H1 (cell line): ENCODE measurements at regions not wholly inside any gene's neighbourhood (a gene's known extent, or its start where the extent isn't known, plus 50 kb on each side); places are given as distances from the start of the nearest gene placed in this dataset.

Experiments used
- CTCF ChIA-PET: fragments of 300-600 bp; sonication (Branson Sonifier 250); formaldehyde crosslinking; loops from one replicate; lab custom pipeline; 2021; ENCODE audit not compliant: partially characterized antibody; lab: Charles Lee
- POLR2A ChIA-PET: fragments of 300-600 bp; sonication (Branson Sonifier 250); formaldehyde crosslinking; loops from one replicate; lab custom pipeline; 2021; ENCODE audit warnings: inconsistent platforms; ENCODE audit not compliant: partially characterized antibody; lab: Charles Lee
- DNase-seq, 2 experiments: peaks; one replicate each; pipeline versions ENCODE4 v3.0.0 to v3.0.0-alpha.2; 2010 to 2022; ENCODE audit warnings: low spot score in 2 of 2, low read depth in 1 of 2, mixed read lengths in 1 of 2
- FAIRE-seq: peaks from 2 replicates; lab custom pipeline; 2011; peaks lifted over from hg19 to GRCh38; lab: Jason Lieb, UNC
- H2AFZ ChIP-seq: 2 replicates; pipeline ENCODE4 v1.8.1; 2012; ENCODE audit warnings: low read length, inconsistent platforms
- H2AK5ac ChIP-seq: 2 replicates; pipeline ENCODE4 v1.6.1; 2013; ENCODE audit warnings: low read depth, low read length
- H2BK120ac ChIP-seq: replicated peaks from 2 replicates; pipeline ENCODE3; 2013; ENCODE audit warnings: low read depth, low read length, inconsistent platforms
- H2BK12ac ChIP-seq: 2 replicates; pipeline ENCODE4 v1.6.1; 2013; ENCODE audit warnings: low read depth, low read length
- H2BK15ac ChIP-seq: 2 replicates; pipeline ENCODE4 v1.6.1; 2013; ENCODE audit warnings: low read length
- H2BK20ac ChIP-seq: 2 replicates; pipeline ENCODE4 v1.6.1; 2013; ENCODE audit warnings: low read length
- H2BK5ac ChIP-seq: 2 replicates; pipeline ENCODE4 v1.6.1; 2013; ENCODE audit warnings: low read depth, low read length
- H3K14ac ChIP-seq: 2 replicates; pipeline ENCODE4 v1.6.1; 2013; ENCODE audit warnings: inconsistent platforms; ENCODE audit not compliant: insufficient read length
- H3K18ac ChIP-seq: 2 replicates; pipeline ENCODE4 v1.6.1; 2013; ENCODE audit warnings: low read length; ENCODE audit errors: extremely low read depth
- H3K23ac ChIP-seq: 2 replicates; pipeline ENCODE4 v1.6.1; 2013; ENCODE audit warnings: inconsistent platforms; ENCODE audit not compliant: insufficient read length
- H3K23me2 ChIP-seq: 2 replicates; pipeline ENCODE4 v1.6.1; 2013; ENCODE audit warnings: low read depth, low read length
- H3K27ac ChIP-seq: 2 replicates; pipeline ENCODE4 v1.6.1; 2011; ENCODE audit warnings: low read depth, low read length, inconsistent platforms
- H3K27me3 ChIP-seq, 4 experiments: replicated peaks in 1 of 4; 1 replicate in 1 of 4; 2 replicates in 3 of 4; pipeline versions ENCODE4 v1.6.1 to v1.8.1; 2011 to 2013; ENCODE audit warnings: low read length in 3 of 4, mild to moderate bottlenecking in 3 of 4, inconsistent platforms in 2 of 4, mixed read lengths in 2 of 4, moderate library complexity in 1 of 4; ENCODE audit not compliant: control insufficient read depth in 3 of 4, insufficient read depth in 3 of 4; ENCODE audit errors: extremely low read depth in 1 of 4
- H3K36me3 ChIP-seq, 4 experiments: 2 replicates each; pipeline versions ENCODE4 v1.6.1 to v1.8.1; 2011 to 2013; ENCODE audit warnings: mild to moderate bottlenecking in 4 of 4, low read length in 3 of 4, moderate library complexity in 2 of 4, control low read depth in 1 of 4, inconsistent platforms in 1 of 4; ENCODE audit not compliant: insufficient read depth in 4 of 4, control insufficient read depth in 2 of 4
- H3K4ac ChIP-seq: replicated peaks from 2 replicates; pipeline ENCODE3; 2013; ENCODE audit warnings: low read length, low read depth, mixed read lengths, inconsistent platforms; ENCODE audit not compliant: insufficient read length
- H3K4me1 ChIP-seq, 4 experiments: replicated peaks in 1 of 4; 1 replicate in 1 of 4; 2 replicates in 3 of 4; pipeline versions ENCODE4 v1.6.1 to v1.8.1; 2011 to 2013; ENCODE audit warnings: low read length in 3 of 4, inconsistent platforms in 2 of 4, mixed read lengths in 1 of 4; ENCODE audit not compliant: insufficient read depth in 4 of 4, control insufficient read depth in 3 of 4
- H3K4me2 ChIP-seq, 2 experiments: 2 replicates each; pipeline versions ENCODE4 v1.6.1 to v1.8.1; 2011 to 2013; ENCODE audit warnings: low read depth in 2 of 2, low read length in 2 of 2, control low read depth in 1 of 2, inconsistent platforms in 1 of 2, mild to moderate bottlenecking in 1 of 2; ENCODE audit not compliant: insufficient read depth in 1 of 2
- H3K4me3 ChIP-seq, 4 experiments: fragments of 200-600, 300-600 bp in 1 of 4; sonication (generic), shearing (Covaris generic), sonication (Bioruptor Twin) in 1 of 4; 2 replicates each; pipeline versions ENCODE4 v1.5.1 to v1.8.1; 2011 to 2016; ENCODE audit warnings: low read length in 4 of 4, low read depth in 3 of 4, control low read depth in 2 of 4, inconsistent platforms in 2 of 4, mild to moderate bottlenecking in 2 of 4, mixed read lengths in 1 of 4, moderate library complexity in 1 of 4; ENCODE audit not compliant: insufficient read depth in 2 of 4; ENCODE audit errors: extremely low read depth in 1 of 4
- H3K56ac ChIP-seq: replicated peaks from 2 replicates; pipeline ENCODE3; 2013; ENCODE audit warnings: low read depth, mild to moderate bottlenecking, mixed read lengths, low read length, inconsistent platforms; ENCODE audit not compliant: insufficient read length
- H3K79me1 ChIP-seq: 2 replicates; pipeline ENCODE4 v1.6.1; 2013; ENCODE audit warnings: low read depth, low read length, control low read depth
- H3K79me2 ChIP-seq, 2 experiments: 2 replicates each; pipeline versions ENCODE4 v1.6.1 to v1.8.1; 2012 to 2013; ENCODE audit warnings: low read length in 2 of 2, mild to moderate bottlenecking in 2 of 2, inconsistent platforms in 1 of 2; ENCODE audit not compliant: insufficient read depth in 2 of 2, control insufficient read depth in 1 of 2
- H3K9ac ChIP-seq, 4 experiments: replicated peaks in 1 of 4; 1 replicate in 1 of 4; 2 replicates in 3 of 4; pipeline versions ENCODE4 v1.6.1 to v1.8.1; 2011 to 2013; ENCODE audit warnings: low read depth in 3 of 4, low read length in 3 of 4, control low read depth in 2 of 4, mild to moderate bottlenecking in 2 of 4, moderate library complexity in 2 of 4, inconsistent platforms in 1 of 4; ENCODE audit errors: extremely low read depth in 1 of 4
- H3K9me3 ChIP-seq, 2 experiments: 2 replicates each; pipeline versions ENCODE4 v1.6.1 to v1.8.1; 2012 to 2013; ENCODE audit warnings: mild to moderate bottlenecking in 2 of 2, moderate library complexity in 2 of 2, control low read depth in 1 of 2, inconsistent platforms in 1 of 2, low read depth in 1 of 2, low read length in 1 of 2, mixed read lengths in 1 of 2; ENCODE audit not compliant: insufficient read depth in 2 of 2
- H4K20me1 ChIP-seq, 2 experiments: replicated peaks in 1 of 2; 2 replicates each; pipeline versions ENCODE3 to v1.8.1; 2011 to 2013; ENCODE audit warnings: inconsistent platforms in 2 of 2, low read length in 2 of 2, mild to moderate bottlenecking in 1 of 2; ENCODE audit not compliant: insufficient read depth in 2 of 2, control insufficient read depth in 1 of 2
- H4K5ac ChIP-seq: 2 replicates; pipeline ENCODE4 v1.6.1; 2013; ENCODE audit warnings: low read length, low read depth, mixed read lengths, inconsistent platforms; ENCODE audit not compliant: insufficient read length
- H4K8ac ChIP-seq: 2 replicates; pipeline ENCODE4 v1.8.0; 2013; ENCODE audit warnings: mild to moderate bottlenecking, moderate library complexity, low read length, inconsistent platforms; ENCODE audit not compliant: insufficient read depth; ENCODE audit errors: extremely low read depth
- H4K91ac ChIP-seq: replicated peaks from 2 replicates; pipeline ENCODE3; 2013; ENCODE audit warnings: low read length, mixed read lengths, inconsistent platforms; ENCODE audit not compliant: insufficient read length
- FOSL1 ChIP-seq: IDR thresholded peaks from 2 replicates; pipeline ENCODE4 v1.6.1; 2011; ENCODE audit warnings: mild to moderate bottlenecking, low read depth, low read length, moderate library complexity; ENCODE audit not compliant: insufficient read depth
- WGBS, 2 experiments: shearing (Covaris generic) in 1 of 2; methylation state at CpG; one replicate each; pipeline versions ENCODE4 v1.1.6 to v1.1.7; 2013 to 2015; ENCODE audit warnings: low lambda C conversion rate in 2 of 2, mixed read lengths in 2 of 2, inconsistent platforms in 1 of 2, low coverage in 1 of 2, missing lambda C conversion rate in 1 of 2; ENCODE audit not compliant: insufficient replicate concordance in 2 of 2, insufficient coverage in 1 of 2, insufficient read length in 1 of 2; ENCODE audit errors: extremely low coverage in 1 of 2, missing lambda C conversion rate in 1 of 2; 5-methylcytosine and 5-hydroxymethylcytosine counted together

DNA sequence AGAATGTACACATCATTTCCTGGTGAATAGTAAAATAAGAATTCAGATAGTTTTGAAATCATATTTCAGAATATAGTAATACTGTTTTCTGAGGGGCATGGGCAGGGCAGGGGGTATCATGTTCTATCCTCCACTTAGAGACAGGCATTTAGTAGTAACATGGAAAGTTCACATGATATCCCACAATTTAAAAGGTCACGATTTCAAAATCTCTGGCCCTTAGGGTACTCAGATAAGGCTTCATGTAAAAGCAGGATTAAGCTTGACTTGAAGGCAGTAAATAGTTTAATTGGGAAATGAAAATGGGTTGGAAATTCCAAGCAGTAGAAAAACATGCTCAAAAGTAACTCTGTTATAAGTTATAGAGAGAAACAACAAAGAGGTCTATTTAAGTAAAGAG is 353.2 kb upstream of the AGTR1 start:
- Histone ChIP-seq H3K56ac (no peak overlapping the region), H2BK15ac (no peak overlapping the region), H3K4me1 (no peaks in the 10 kb centered on the region), H3K23ac (no peak overlapping the region), H4K8ac (no peak overlapping the region), H3K9me3 (peaks cover 3 to 8% of the 10 kb centered on the region in 2 experiments; a peak in 2 of 4 replicates), H3K23me2 (no peaks in the 10 kb centered on the region), H4K20me1 (no peaks in the 10 kb centered on the region), H2BK20ac (no peak overlapping the region), H2BK5ac (no peak overlapping the region), H3K4ac (no peak overlapping the region), H3K36me3 (no peaks in the 10 kb centered on the region; a peak in 1 of 8 replicates), H3K27ac (no peak overlapping the region), H2AFZ (no peak overlapping the region), H4K5ac (no peak overlapping the region), H2AK5ac (no peak overlapping the region), H3K14ac (no peak overlapping the region), H3K4me3 (no peak overlapping the region), H3K27me3 (no peaks in the 10 kb centered on the region), H3K79me2 (no peaks in the 10 kb centered on the region), H3K18ac (no peak overlapping the region), H2BK12ac (no peak overlapping the region), H2BK120ac (no peak overlapping the region), H3K9ac (no peak overlapping the region), H3K4me2 (no peak overlapping the region), H4K91ac (no peak overlapping the region), H3K79me1 (no peaks in the 10 kb centered on the region)
- ChIA-PET CTCF (interaction anchor here (0.6 kb wide), 1 partner anchor 373 kb away, joined by 3 read pairs; no protein-coding TSS in a partner anchor), POLR2A (no interaction called here)
- FAIRE-seq (no peak), DNase-seq (no peak)
- TF ChIP-seq FOSL1 = no peak
- 75% methylated on average over 1 of the region's 1 CpG; no CpG with 5 or more reads in 1 of the 2 experiments for WGBS, 2 experiments
